Trophoblast cell (in vitro differentiated cells and primary cell): ENCODE measurements at regions not wholly inside any gene's neighbourhood (a gene's known extent, or its start where the extent isn't known, plus 50 kb on each side); places are given as distances from the start of the nearest gene placed in this dataset.

Experiments
- DNase-seq, 2 donors: peaks; one replicate each; pipeline ENCODE4 v3.0.0-alpha.2; 2016
- H2AFZ ChIP-seq: 2 replicates; pipeline ENCODE4 v1.6.1; 2013; ENCODE audit warnings: low read length, moderate library complexity, mild to moderate bottlenecking; ENCODE audit not compliant: insufficient read depth, poor library complexity
- H2AK5ac ChIP-seq: 2 replicates; pipeline ENCODE4 v1.6.1; 2013; ENCODE audit warnings: mild to moderate bottlenecking, low read length
- H2BK120ac ChIP-seq: 2 replicates; pipeline ENCODE4 v1.6.1; 2013; ENCODE audit warnings: low read length, mild to moderate bottlenecking, moderate library complexity; ENCODE audit not compliant: insufficient read depth, poor library complexity
- H2BK12ac ChIP-seq: 2 replicates; pipeline ENCODE4 v1.6.1; 2013; ENCODE audit warnings: mild to moderate bottlenecking, low read length, moderate library complexity
- H2BK5ac ChIP-seq: 2 replicates; pipeline ENCODE4 v1.6.1; 2013; ENCODE audit warnings: low read length, low read depth, moderate library complexity, mild to moderate bottlenecking; ENCODE audit not compliant: poor library complexity
- H3K14ac ChIP-seq: 2 replicates; pipeline ENCODE4 v1.6.1; 2013; ENCODE audit warnings: mild to moderate bottlenecking, low read length
- H3K18ac ChIP-seq: 2 replicates; pipeline ENCODE4 v1.6.1; 2013; ENCODE audit warnings: mild to moderate bottlenecking, low read length
- H3K23ac ChIP-seq: 2 replicates; pipeline ENCODE4 v1.6.1; 2013; ENCODE audit warnings: low read length
- H3K27ac ChIP-seq: 2 replicates; pipeline ENCODE4 v1.5.1; 2013; ENCODE audit warnings: low read depth, mild to moderate bottlenecking, inconsistent platforms, low read length, moderate library complexity
- H3K27me3 ChIP-seq: 2 replicates; pipeline ENCODE4 v1.6.1; 2013; ENCODE audit warnings: inconsistent platforms, mild to moderate bottlenecking, low read length, moderate library complexity; ENCODE audit not compliant: insufficient read depth
- H3K36me3 ChIP-seq, 2 experiments: 1 replicate in 1 of 2; 2 replicates in 1 of 2; pipeline ENCODE4 v1.6.1; 2013; ENCODE audit warnings: low read length in 2 of 2, mild to moderate bottlenecking in 2 of 2, moderate library complexity in 1 of 2; ENCODE audit not compliant: insufficient read depth in 2 of 2, control insufficient read depth in 1 of 2
- H3K4ac ChIP-seq: 2 replicates; pipeline ENCODE4 v1.6.1; 2013; ENCODE audit warnings: low read depth, mild to moderate bottlenecking, low read length, moderate library complexity
- H3K4me1 ChIP-seq, 2 experiments: 1 replicate in 1 of 2; 2 replicates in 1 of 2; pipeline ENCODE4 v1.6.1; 2013; ENCODE audit warnings: low read length in 2 of 2, mild to moderate bottlenecking in 2 of 2, moderate library complexity in 1 of 2; ENCODE audit not compliant: insufficient read depth in 2 of 2, control insufficient read depth in 1 of 2
- H3K4me2 ChIP-seq: 2 replicates; pipeline ENCODE4 v1.6.1; 2013; ENCODE audit warnings: inconsistent platforms, mild to moderate bottlenecking, low read length, moderate library complexity
- H3K4me3 ChIP-seq: 2 replicates; pipeline ENCODE4 v1.5.1; 2013; ENCODE audit warnings: mild to moderate bottlenecking, low read depth, low read length, inconsistent platforms
- H3K79me1 ChIP-seq: one replicate; pipeline ENCODE4 v1.6.1; 2013; ENCODE audit warnings: low read length
- H3K79me2 ChIP-seq: 2 replicates; pipeline ENCODE4 v1.6.1; 2013; ENCODE audit warnings: low read length, mild to moderate bottlenecking; ENCODE audit not compliant: control insufficient read depth, insufficient read depth, poor library complexity
- H3K9ac ChIP-seq: 2 replicates; pipeline ENCODE4 v1.6.1; 2013; ENCODE audit warnings: mild to moderate bottlenecking, low read length
- H3K9me3 ChIP-seq: 2 replicates; pipeline ENCODE4 v1.6.1; 2013; ENCODE audit warnings: low read depth, mild to moderate bottlenecking, control low read depth, inconsistent platforms, low read length; ENCODE audit not compliant: insufficient read depth
- H4K12ac ChIP-seq: 2 replicates; pipeline ENCODE4 v1.6.1; 2013; ENCODE audit warnings: low read depth, mild to moderate bottlenecking, low read length, moderate library complexity
- H4K8ac ChIP-seq: 2 replicates; pipeline ENCODE4 v1.6.1; 2013; ENCODE audit warnings: low read depth, mild to moderate bottlenecking, low read length, moderate library complexity
- H4K91ac ChIP-seq: one replicate; pipeline ENCODE4 v1.6.1; 2013; ENCODE audit warnings: low read depth, mild to moderate bottlenecking, low read length, moderate library complexity
- WGBS: extraction: QIAGEN DNeasy Blood & Tissue Kit; methylation state at CpG from one replicate; pipeline ENCODE4 v1.1.7; 2013; ENCODE audit warnings: missing lambda C conversion rate; ENCODE audit not compliant: insufficient read length, insufficient coverage; ENCODE audit errors: extremely low coverage; 5-methylcytosine and 5-hydroxymethylcytosine counted together

GRCh38 chr3:65158023-65158422 is 470.2 kb upstream of the ADAMTS9 start:
- WGBS = no CpG with 5 or more reads among the region's 3 CpGs
- Histone ChIP-seq H3K27me3 (no peaks in the 10 kb centered on the region), H3K79me1 (no peaks in the 10 kb centered on the region)

GRCh38 chr3:65153850-65154512 is 466.2 kb upstream of the ADAMTS9 start:
- H4K12ac ChIP-seq = no peak overlapping the region
- no peak overlapping the region for H3K27ac ChIP-seq
- H2AFZ ChIP-seq = no peak overlapping the region
- H3K79me1 ChIP-seq = no peaks in the 10 kb centered on the region
- H2BK5ac ChIP-seq = no peak overlapping the region
- H4K91ac ChIP-seq = no peak overlapping the region
- no peak overlapping the region for H3K4ac ChIP-seq
- H3K4me1 ChIP-seq = no peaks in the 10 kb centered on the region
- no peak overlapping the region for H2AK5ac ChIP-seq
- no CpG with 5 or more reads among the region's 8 CpGs for WGBS
- no peak overlapping the region for H3K18ac ChIP-seq
- H3K9ac ChIP-seq = no peak overlapping the region
- H2BK120ac ChIP-seq = no peak overlapping the region
- no peak overlapping the region for H3K4me3 ChIP-seq
- no peaks in the 10 kb centered on the region for H3K36me3 ChIP-seq
- H3K14ac ChIP-seq = no peak overlapping the region
- H4K8ac ChIP-seq = no peak overlapping the region
- no peaks in the 10 kb centered on the region for H3K27me3 ChIP-seq
- H3K23ac ChIP-seq = no peak overlapping the region
- no peaks in the 10 kb centered on the region for H3K79me2 ChIP-seq
- DNase-seq = no peak
- no peaks in the 10 kb centered on the region for H3K9me3 ChIP-seq
- H3K4me2 ChIP-seq = no peak overlapping the region
- H2BK12ac ChIP-seq = no peak overlapping the region

More at GRCh38 chr3:65158023-65158422, 470.2 kb upstream of the ADAMTS9 start:
- no peak overlapping the region for H2BK5ac ChIP-seq
- no peak overlapping the region for H2BK120ac ChIP-seq
- no peak overlapping the region for H3K4ac ChIP-seq
- no peaks in the 10 kb centered on the region for H3K4me1 ChIP-seq
- no peak overlapping the region for H4K12ac ChIP-seq
- no peak overlapping the region for H3K14ac ChIP-seq
- no peaks in the 10 kb centered on the region for H3K9me3 ChIP-seq
- H2AFZ ChIP-seq = no peak overlapping the region
- no peak overlapping the region for H3K27ac ChIP-seq
- no peaks in the 10 kb centered on the region for H3K36me3 ChIP-seq
- no peak overlapping the region for H3K4me3 ChIP-seq
- H4K8ac ChIP-seq = no peak overlapping the region
- H3K18ac ChIP-seq = no peak overlapping the region
- no peaks in the 10 kb centered on the region for H3K79me2 ChIP-seq
- H3K9ac ChIP-seq = no peak overlapping the region
- DNase-seq = no peak
- H2AK5ac ChIP-seq = no peak overlapping the region
- H4K91ac ChIP-seq = no peak overlapping the region
- H3K23ac ChIP-seq = no peak overlapping the region
- no peak overlapping the region for H2BK12ac ChIP-seq
- H3K4me2 ChIP-seq = no peak overlapping the region

- Histone ChIP-seq H3K9ac (no peak overlapping the region), H3K79me2 (no peaks in the 10 kb centered on the region), H3K4me1 (no peaks in the 10 kb centered on the region), H3K9me3 (no peaks in the 10 kb centered on the region), H4K8ac (no peak overlapping the region), H2BK120ac (no peak overlapping the region), H2BK5ac (no peak overlapping the region), H3K27me3 (no peaks in the 10 kb centered on the region), H3K4me3 (no peak overlapping the region), H3K14ac (no peak overlapping the region), H3K23ac (no peak overlapping the region), H3K36me3 (no peaks in the 10 kb centered on the region), H3K27ac (no peak overlapping the region), H2BK12ac (no peak overlapping the region), H3K79me1 (no peaks in the 10 kb centered on the region), H3K18ac (no peak overlapping the region), H2AFZ (no peak overlapping the region), H2AK5ac (no peak overlapping the region), H4K12ac (no peak overlapping the region), H4K91ac (no peak overlapping the region), H3K4me2 (no peak overlapping the region), H3K4ac (no peak overlapping the region)
- no peak for DNase-seq
- no CpG with 5 or more reads among the region's 6 CpGs for WGBS
These were observed 463.9 kb upstream of the ADAMTS9 start for GRCh38 chr3:65151666-65152065.

GRCh38 chr3:65149877-65150276 is 462.1 kb upstream of the ADAMTS9 start:
- Histone ChIP-seq H3K9ac (no peak overlapping the region), H4K8ac (no peak overlapping the region), H3K27me3 (no peaks in the 10 kb centered on the region), H3K23ac (no peak overlapping the region), H3K4me2 (no peak overlapping the region), H2AK5ac (no peak overlapping the region), H3K4ac (no peak overlapping the region), H3K79me2 (no peaks in the 10 kb centered on the region), H3K27ac (no peak overlapping the region), H3K4me1 (peaks cover 0 to 2% of the 10 kb centered on the region in 2 experiments), H4K12ac (no peak overlapping the region), H3K4me3 (no peak overlapping the region), H3K14ac (no peak overlapping the region), H2BK12ac (no peak overlapping the region), H2BK120ac (no peak overlapping the region), H2AFZ (no peak overlapping the region), H3K18ac (no peak overlapping the region), H2BK5ac (no peak overlapping the region), H3K36me3 (no peaks in the 10 kb centered on the region), H4K91ac (no peak overlapping the region), H3K9me3 (no peaks in the 10 kb centered on the region), H3K79me1 (no peaks in the 10 kb centered on the region)
- no CpG with 5 or more reads among the region's 1 CpG for WGBS
- DNase-seq = no peak
